HEK293 (cell line): ENCODE measurements at regions not wholly inside any gene's neighbourhood (a gene's known extent, or its start where the extent isn't known, plus 50 kb on each side); places are given as distances from the start of the nearest gene placed in this dataset.

Experiments
- CTCF ChIA-PET: fragments of 350-600 bp; formaldehyde crosslinking; extraction: SDS; loops from one replicate; lab custom pipeline; 2021; ENCODE audit warnings: antibody characterized with exemption; lab: Yijun Ruan, JAX
- POLR2A ChIA-PET: fragments of 300-600 bp; formaldehyde crosslinking; extraction: SDS; loops from one replicate; lab custom pipeline; 2020; ENCODE audit warnings: antibody characterized with exemption, inconsistent platforms; lab: Yijun Ruan, JAX
- H3K27ac ChIP-seq: fragments of 200-500 bp; sonication (Bioruptor generic); 2 replicates; pipeline ENCODE4 v1.5.1; 2014; ENCODE audit warnings: low read depth, low read length, control low read depth, inconsistent platforms; ENCODE audit errors: extremely low read depth
- H3K36me3 ChIP-seq, 2 experiments: fragments of 200-500 bp in 1 of 2; sonication (Bioruptor generic) in 1 of 2; 1 replicate in 1 of 2; 2 replicates in 1 of 2; pipeline ENCODE4 v1.5.1; 2014 to 2017; ENCODE audit warnings: inconsistent platforms in 2 of 2, low read length in 2 of 2; ENCODE audit not compliant: control insufficient read depth in 2 of 2, insufficient read depth in 1 of 2
- H3K4me1 ChIP-seq: fragments of 200-500 bp; sonication (Bioruptor generic); 2 replicates; pipeline ENCODE4 v1.5.1; 2014; ENCODE audit warnings: mild to moderate bottlenecking, low read length, inconsistent platforms; ENCODE audit not compliant: control insufficient read depth, insufficient read depth
- H3K4me3 ChIP-seq: 2 replicates; pipeline ENCODE4 v1.5.1; 2011; ENCODE audit warnings: low read depth, mild to moderate bottlenecking, control low read depth, low read length, moderate library complexity
- H3K9me3 ChIP-seq: fragments of 200-500 bp; sonication (Bioruptor generic); 2 replicates; pipeline ENCODE4 v1.5.1; 2014; ENCODE audit warnings: low read depth, low read length, inconsistent platforms; ENCODE audit not compliant: control insufficient read depth, insufficient read depth
- AEBP2 ChIP-seq: fragments of 450-650 bp; formaldehyde crosslinking; IDR thresholded peaks from 2 replicates; pipeline ENCODE4 v1.5.1; 2016; ENCODE audit warnings: missing biosample characterization, missing genetic modification characterization, borderline replicate concordance
- HIC1 ChIP-seq: fragments of 450-650 bp; formaldehyde crosslinking; IDR thresholded peaks from 2 replicates; pipeline ENCODE4 v1.5.1; 2016; ENCODE audit warnings: missing biosample characterization, missing genetic modification characterization
- MYNN ChIP-seq: fragments of 450-650 bp; formaldehyde crosslinking; IDR thresholded peaks from 2 replicates; pipeline ENCODE4 v1.5.1; 2016; ENCODE audit warnings: missing biosample characterization, missing genetic modification characterization, borderline replicate concordance
- ZBTB17 ChIP-seq: fragments of 450-650 bp; formaldehyde crosslinking; IDR thresholded peaks from 2 replicates; pipeline ENCODE4 v1.5.1; 2016; ENCODE audit warnings: missing biosample characterization, missing genetic modification characterization
- ZBTB48 ChIP-seq: fragments of 450-650 bp; formaldehyde crosslinking; IDR thresholded peaks from 2 replicates; pipeline ENCODE4 v1.5.1; 2016; ENCODE audit warnings: missing biosample characterization, missing genetic modification characterization
- ZFP69B ChIP-seq: fragments of 450-650 bp; formaldehyde crosslinking; IDR thresholded peaks from 2 replicates; pipeline ENCODE4 v1.5.1; 2016; ENCODE audit warnings: missing biosample characterization, missing genetic modification characterization
- ZNF146 ChIP-seq: fragments of 450-650 bp; formaldehyde crosslinking; IDR thresholded peaks from 2 replicates; pipeline ENCODE4 v1.5.1; 2016; ENCODE audit warnings: missing biosample characterization, missing genetic modification characterization
- ZNF19 ChIP-seq: fragments of 450-650 bp; formaldehyde crosslinking; IDR thresholded peaks from 2 replicates; pipeline ENCODE4; 2016; ENCODE audit warnings: missing biosample characterization, missing genetic modification characterization, low read depth
- ZNF214 ChIP-seq: fragments of 450-650 bp; formaldehyde crosslinking; IDR thresholded peaks from 2 replicates; pipeline ENCODE4 v1.5.1; 2017; ENCODE audit warnings: missing biosample characterization, mild to moderate bottlenecking, missing genetic modification characterization, borderline replicate concordance
- ZNF354C ChIP-seq: fragments of 450-650 bp; formaldehyde crosslinking; IDR thresholded peaks from 2 replicates; pipeline ENCODE4 v1.5.1; 2016; ENCODE audit warnings: missing biosample characterization, missing genetic modification characterization, low read depth, borderline replicate concordance
- ZNF513 ChIP-seq: fragments of 450-650 bp; IDR thresholded peaks from 2 replicates; pipeline ENCODE4 v1.5.1; 2018; ENCODE audit warnings: missing biosample characterization, missing genetic modification characterization
- ZNF571 ChIP-seq: fragments of 450-650 bp; formaldehyde crosslinking; IDR thresholded peaks from 2 replicates; pipeline ENCODE4 v1.5.0; 2017; ENCODE audit warnings: missing biosample characterization, missing genetic modification characterization
- ZNF768 ChIP-seq: fragments of 450-650 bp; formaldehyde crosslinking; IDR thresholded peaks from 2 replicates; pipeline ENCODE4 v1.5.1; 2018; ENCODE audit warnings: missing biosample characterization, mild to moderate bottlenecking, missing genetic modification characterization
- ZNF785 ChIP-seq: fragments of 450-650 bp; formaldehyde crosslinking; IDR thresholded peaks from 2 replicates; pipeline ENCODE4 v1.5.1; 2016; ENCODE audit warnings: missing biosample characterization, missing genetic modification characterization
- ZNF837 ChIP-seq: fragments of 450-650 bp; formaldehyde crosslinking; IDR thresholded peaks from 2 replicates; pipeline ENCODE4 v1.5.1; 2016; ENCODE audit warnings: missing biosample characterization, missing genetic modification characterization
- ZSCAN4 ChIP-seq: fragments of 450-650 bp; formaldehyde crosslinking; IDR thresholded peaks from 2 replicates; pipeline ENCODE4 v1.5.1; 2017; ENCODE audit warnings: missing biosample characterization, missing genetic modification characterization
- ZSCAN5A ChIP-seq: fragments of 450-650 bp; formaldehyde crosslinking; IDR thresholded peaks from 2 replicates; pipeline ENCODE4 v1.5.1; 2016; ENCODE audit warnings: missing biosample characterization, missing genetic modification characterization
- ZXDB ChIP-seq: fragments of 450-650 bp; formaldehyde crosslinking; IDR thresholded peaks from 2 replicates; pipeline ENCODE4 v1.5.1; 2016; ENCODE audit warnings: missing biosample characterization, missing genetic modification characterization

- TF ChIP-seq ZNF214 (tag by site-specific recombination) (no peak), ZNF785 (tag by site-specific recombination) (no peak), ZNF571 (tag by site-specific recombination) (no peak), ZBTB17 (tag by site-specific recombination) (no peak), ZBTB48 (no peak), ZFP69B (tag by site-specific recombination) (no peak)
- POLR2A ChIA-PET = no interaction called here
Observed at GRCh38 chr2:163405298-163405697, 330.5 kb downstream of the FIGN start.

GRCh38 chr2:163401481-163401880 lies 334.3 kb downstream of the FIGN start:
- TF ChIP-seq ZSCAN4 (no peak), ZNF146 (tag by site-specific recombination) (no peak), ZNF768 (no peak), ZNF19 (tag by site-specific recombination) (no peak), ZSCAN5A (tag by site-specific recombination) (no peak), ZXDB (no peak), ZFP69B (tag by site-specific recombination) (no peak), ZNF513 (no peak), AEBP2 (no peak), ZNF837 (tag by site-specific recombination) (no peak), MYNN (tag by site-specific recombination) (no peak), ZNF354C (tag by site-specific recombination) (no peak), HIC1 (tag by site-specific recombination) (no peak)
- CTCF ChIA-PET = no interaction called here

More at GRCh38 chr2:163405298-163405697, 330.5 kb downstream of the FIGN start:
- Histone ChIP-seq H3K27ac (no peak overlapping the region), H3K9me3 (no peaks in the 10 kb centered on the region), H3K4me1 (no peaks in the 10 kb centered on the region), H3K36me3 (no peaks in the 10 kb centered on the region), H3K4me3 (no peak overlapping the region)
- CTCF ChIA-PET = no interaction called here

More at GRCh38 chr2:163401481-163401880, 334.3 kb downstream of the FIGN start:
- no peaks in the 10 kb centered on the region for H3K9me3 ChIP-seq
- no peaks in the 10 kb centered on the region for H3K4me1 ChIP-seq
- no peaks in the 10 kb centered on the region for H3K36me3 ChIP-seq
- POLR2A ChIA-PET = no interaction called here
- H3K4me3 ChIP-seq = no peak overlapping the region
- H3K27ac ChIP-seq = no peak overlapping the region
